ENCODE measurements at regions not wholly inside any gene's neighbourhood (a gene's known extent, or its start where the extent isn't known, plus 50 kb on each side); places are given as distances from the start of the nearest gene placed in this dataset.

- no peak for TF ChIP-seq SUZ12 (IDR thresholded peaks at IDR 0.05; ENCODE audit: extremely low read depth, insufficient read depth, insufficient read length)
- TF ChIP-seq ZNF274 (IDR thresholded peaks at IDR 0.05; ENCODE audit: low read depth, low read length) = no peak
- TF ChIP-seq YY1 (IDR thresholded peaks at IDR 0.05; ENCODE audit: insufficient read depth, insufficient read length) = no peak
Observed at GRCh38 chr3:167892205-167892604, 156.7 kb downstream of the SERPINI1 start.

All from NT2/D1 (cell line).